GM23248 (cell line): ENCODE measurements at regions not wholly inside any gene's neighbourhood (a gene's known extent, or its start where the extent isn't known, plus 50 kb on each side); places are given as distances from the start of the nearest gene placed in this dataset.

Source experiments
- DNase-seq: peaks from one replicate; pipeline ENCODE4 v3.0.0-alpha.2; 2015
- H2AFZ ChIP-seq: fragments of 200-600 bp; sonication (generic); 2 replicates; pipeline ENCODE4 v1.6.1; 2016; ENCODE audit warnings: antibody characterized with exemption
- H3F3A ChIP-seq: fragments of 200-600 bp; sonication (generic); 2 replicates; pipeline ENCODE4 v1.6.1; 2016; ENCODE audit warnings: mild to moderate bottlenecking, antibody characterized with exemption, mixed run types; ENCODE audit not compliant: insufficient read depth
- H3K27ac ChIP-seq: fragments of 200-600 bp; sonication (generic); 2 replicates; pipeline ENCODE4 v1.5.1; 2016; ENCODE audit warnings: mild to moderate bottlenecking
- H3K27me3 ChIP-seq: fragments of 200-600 bp; sonication (generic); replicated peaks from 2 replicates; pipeline ENCODE4 v1.6.1; 2016; ENCODE audit warnings: mild to moderate bottlenecking; ENCODE audit not compliant: insufficient read depth
- H3K36me3 ChIP-seq: fragments of 200-600 bp; sonication (generic); 2 replicates; pipeline ENCODE4 v1.6.1; 2016; ENCODE audit warnings: low read depth, mild to moderate bottlenecking
- H3K4me1 ChIP-seq: fragments of 200-600 bp; sonication (generic); 2 replicates; pipeline ENCODE4 v1.6.1; 2016; ENCODE audit warnings: mild to moderate bottlenecking; ENCODE audit not compliant: insufficient read depth
- H3K4me2 ChIP-seq: fragments of 200-600 bp; sonication (generic); one replicate; pipeline ENCODE4 v1.6.1; 2016; ENCODE audit warnings: mild to moderate bottlenecking; ENCODE audit not compliant: unreplicated experiment
- H3K4me3 ChIP-seq: fragments of 200-600 bp; sonication (generic); 2 replicates; pipeline ENCODE4 v1.5.1; 2016; ENCODE audit warnings: mild to moderate bottlenecking
- H3K79me2 ChIP-seq: fragments of 200-600 bp; sonication (generic); 2 replicates; pipeline ENCODE4 v1.6.1; 2016; ENCODE audit warnings: mild to moderate bottlenecking; ENCODE audit not compliant: insufficient read depth
- H3K9ac ChIP-seq: fragments of 200-600 bp; sonication (generic); 2 replicates; pipeline ENCODE4 v1.6.1; 2016; ENCODE audit warnings: mild to moderate bottlenecking
- H3K9me2 ChIP-seq: fragments of 200-600 bp; sonication (generic); 2 replicates; pipeline ENCODE4 v1.6.1; 2016; ENCODE audit warnings: mixed run types, mild to moderate bottlenecking, moderate library complexity; ENCODE audit not compliant: insufficient read depth
- H3K9me3 ChIP-seq: fragments of 200-600 bp; sonication (generic); one replicate; pipeline ENCODE4 v1.6.1; 2017; ENCODE audit warnings: low read depth
- H4K20me1 ChIP-seq: fragments of 200-600 bp; sonication (generic); 2 replicates; pipeline ENCODE4 v1.6.0; 2016; ENCODE audit not compliant: insufficient read depth
- EZH2 ChIP-seq: fragments of 200-600 bp; sonication (generic); IDR thresholded peaks from 2 replicates; pipeline ENCODE4 v1.6.1; 2018; ENCODE audit warnings: antibody characterized with exemption, mild to moderate bottlenecking; ENCODE audit not compliant: insufficient read depth, poor library complexity, severe bottlenecking
- EZH2phosphoT487 ChIP-seq: fragments of 200-600 bp; sonication (generic); IDR thresholded peaks from 2 replicates; pipeline ENCODE4 v1.6.1; 2018; ENCODE audit warnings: antibody characterized with exemption, moderate library complexity, mild to moderate bottlenecking, low read depth; ENCODE audit not compliant: insufficient read depth
- WGBS, 2 experiments: methylation state at CpG; one replicate each; pipeline ENCODE4 v1.1.6; 2015 to 2017; ENCODE audit warnings: low lambda C conversion rate in 2 of 2, low coverage in 1 of 2; ENCODE audit errors: missing lambda C conversion rate in 2 of 2; 5-methylcytosine and 5-hydroxymethylcytosine counted together
- in situ Hi-C: fragments of 300-500 bp; cut with MboI; formaldehyde crosslinking; loops from 2 replicates; pipeline ENCODE4 v1.15.0; 2020

DNA sequence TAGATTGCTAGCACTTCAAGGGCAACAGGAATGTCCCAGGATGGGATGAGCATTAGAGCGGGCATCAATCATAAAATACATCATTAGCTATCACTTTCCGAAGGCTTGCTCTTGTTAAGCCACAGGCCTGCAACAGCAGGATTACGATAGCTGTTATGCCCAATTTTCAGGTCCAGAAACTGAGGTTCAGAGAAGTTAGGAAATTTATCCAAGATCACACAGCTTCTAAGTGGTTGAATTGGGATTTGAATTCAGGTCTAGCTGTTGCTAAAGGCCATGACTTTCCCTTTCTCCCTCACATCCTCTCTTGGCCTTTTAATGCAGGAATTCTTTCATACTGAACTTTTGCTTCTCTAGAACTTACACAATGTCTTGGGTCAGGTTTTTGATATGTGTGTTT lies 119.4 kb upstream of the ERCC6L2 start:
- Histone ChIP-seq H3K4me2 (peak overlapping the region; percentile 1), H3K79me2 (no peaks in the 10 kb centered on the region), H3K9me2 (no peaks in the 10 kb centered on the region), H4K20me1 (no peaks in the 10 kb centered on the region), H2AFZ (no peak overlapping the region), H3K9me3 (no peaks in the 10 kb centered on the region), H3K27me3 (no peaks in the 10 kb centered on the region; the same call in 1 of the 2 replicates), H3K4me3 (no peak overlapping the region), H3K4me1 (peaks cover 12% of the 10 kb centered on the region; the same call in 1 of the 2 replicates), H3F3A (peaks cover 6% of the 10 kb centered on the region; the same call in 1 of the 2 replicates), H3K36me3 (no peaks in the 10 kb centered on the region), H3K9ac (no peak overlapping the region), H3K27ac (no peak overlapping the region)
- 95 to 96% methylated on average over 3 of the region's 3 CpGs for WGBS, 2 experiments
- no peak for DNase-seq
- in situ Hi-C loops, result no loop called here
- no peak for TF ChIP-seq EZH2

DNA sequence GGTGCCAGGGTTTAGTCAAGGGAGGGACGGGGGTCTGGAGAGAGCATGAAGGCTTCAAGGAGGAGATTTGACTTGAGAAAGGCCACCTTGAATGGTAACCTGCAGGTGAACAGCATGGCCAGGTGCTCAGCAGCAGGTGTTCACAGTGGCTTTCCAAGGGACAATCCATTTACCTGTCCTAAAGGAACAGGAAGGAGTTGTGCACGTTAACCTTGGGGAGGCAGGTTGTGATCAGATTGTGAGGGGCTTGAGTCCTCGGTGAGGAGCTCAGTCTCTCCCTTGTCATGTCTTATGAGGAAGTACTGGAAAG lies 120.1 kb upstream of the ERCC6L2 start:
- no peak for TF ChIP-seq EZH2
- no peak for TF ChIP-seq EZH2phosphoT487
- 59 to 72% methylated on average over 3 of the region's 3 CpGs for WGBS, 2 experiments
- peaks cover 6% of the 10 kb centered on the region; the same call in 1 of the 2 replicates for H3F3A ChIP-seq
- H3K4me1 ChIP-seq, result peaks cover 12% of the 10 kb centered on the region; the same call in 1 of the 2 replicates
- no peak overlapping the region for H3K9ac ChIP-seq
- in situ Hi-C loops, result no loop called here
- no peak overlapping the region for H3K27ac ChIP-seq
- H3K4me2 ChIP-seq, result no peak overlapping the region
- no peaks in the 10 kb centered on the region for H3K9me3 ChIP-seq
- H3K27me3 ChIP-seq, result no peaks in the 10 kb centered on the region; the same call in 1 of the 2 replicates
- H4K20me1 ChIP-seq, result no peaks in the 10 kb centered on the region
- H3K79me2 ChIP-seq, result no peaks in the 10 kb centered on the region
- no peak overlapping the region for H3K4me3 ChIP-seq
- no peaks in the 10 kb centered on the region for H3K36me3 ChIP-seq
- DNase-seq, result no peak
- no peaks in the 10 kb centered on the region for H3K9me2 ChIP-seq
- H2AFZ ChIP-seq, result no peak overlapping the region

DNA sequence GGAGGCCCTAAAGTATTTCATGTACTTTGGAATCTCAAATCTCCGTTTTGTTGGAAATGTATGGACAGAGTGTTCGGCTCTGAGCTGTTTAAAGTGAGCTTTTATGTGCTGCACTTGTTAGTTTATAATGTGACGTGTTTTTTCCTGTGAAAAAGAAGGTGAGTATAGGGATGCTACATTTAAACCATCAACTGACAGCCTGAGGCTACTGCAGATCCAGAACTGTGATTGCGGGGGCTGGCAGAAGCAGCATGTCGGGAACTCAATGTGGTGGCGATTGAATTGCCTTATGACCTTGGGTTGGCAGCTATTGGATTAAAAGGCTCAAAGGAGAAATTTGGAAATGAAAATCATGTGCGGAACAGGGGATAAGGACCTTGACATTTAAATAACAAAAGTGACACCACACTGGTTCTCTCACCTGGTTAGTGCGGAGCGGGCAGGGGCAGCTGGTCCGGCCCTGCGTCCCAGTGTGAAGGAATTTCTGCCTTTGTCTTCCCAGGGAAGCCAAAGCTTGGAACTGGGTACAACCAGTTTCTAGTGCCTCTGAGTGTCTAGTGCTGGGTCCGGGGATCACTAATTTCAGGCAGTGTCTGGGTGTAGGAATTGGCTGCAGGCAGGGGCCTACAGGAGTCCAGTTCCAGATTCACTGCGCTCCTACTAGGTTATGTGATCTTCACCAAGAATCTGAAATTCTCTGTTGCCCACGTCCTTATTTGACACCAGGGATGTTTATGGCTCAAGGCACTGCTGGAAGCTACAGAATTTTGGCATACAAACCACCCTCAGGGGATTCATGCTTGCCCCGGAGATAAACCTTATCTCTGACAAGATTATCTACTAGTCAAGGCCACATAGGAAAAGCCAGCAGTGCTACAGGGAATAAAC lies 120.7 kb upstream of the ERCC6L2 start:
- TF ChIP-seq EZH2phosphoT487, result no peak
- no peak for TF ChIP-seq EZH2
- Histone ChIP-seq H3K4me2 (no peak overlapping the region), H2AFZ (no peak overlapping the region), H3K79me2 (no peaks in the 10 kb centered on the region), H3F3A (peaks cover 6% of the 10 kb centered on the region; the same call in 1 of the 2 replicates), H3K9me2 (no peaks in the 10 kb centered on the region), H3K27ac (no peak overlapping the region), H3K36me3 (no peaks in the 10 kb centered on the region), H3K9me3 (no peaks in the 10 kb centered on the region), H3K27me3 (no peaks in the 10 kb centered on the region; the same call in 1 of the 2 replicates), H4K20me1 (no peaks in the 10 kb centered on the region), H3K4me3 (no peak overlapping the region), H3K9ac (no peak overlapping the region), H3K4me1 (peaks cover 12% of the 10 kb centered on the region; the same call in 1 of the 2 replicates)
- 86 to 87% methylated on average over 15 of the region's 15 CpGs for WGBS, 2 experiments
- no peak for DNase-seq
- in situ Hi-C loops, result no loop called here

DNA sequence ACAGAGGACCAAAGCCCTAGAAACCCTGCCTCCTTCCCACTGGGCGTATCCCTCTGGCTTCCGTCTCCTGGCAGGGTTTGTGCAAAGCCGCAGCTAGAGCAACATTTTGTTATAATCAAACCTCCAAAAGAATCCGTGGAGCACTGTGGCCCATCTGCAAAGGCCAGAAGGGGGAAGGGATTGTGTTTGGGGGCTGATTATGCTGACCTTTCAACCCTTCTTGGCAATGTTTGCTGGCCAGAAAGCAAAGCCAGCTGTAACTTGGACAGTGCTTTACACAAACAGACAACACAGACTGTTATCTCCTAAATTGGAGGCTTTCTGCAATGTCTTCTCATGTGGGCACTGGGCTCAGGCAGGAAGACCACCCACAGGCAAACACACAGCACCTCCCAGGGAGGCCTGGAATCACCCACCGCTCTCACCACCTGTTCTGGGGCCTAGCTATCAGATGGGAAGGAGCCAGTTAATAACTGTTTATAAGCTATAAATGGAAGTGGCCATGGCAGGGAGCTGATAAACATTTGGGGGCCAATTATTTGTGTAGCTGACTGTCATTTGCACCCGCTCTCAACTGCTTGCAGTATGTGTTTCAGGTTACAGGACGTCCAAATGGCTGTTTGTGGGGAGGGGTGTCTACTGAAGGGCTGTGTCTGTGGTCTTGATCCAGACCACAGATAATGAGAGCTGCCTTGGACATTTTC lies 121.6 kb upstream of the ERCC6L2 start:
- H3K9me3 ChIP-seq, result no peaks in the 10 kb centered on the region
- H3K36me3 ChIP-seq, result no peaks in the 10 kb centered on the region
- H2AFZ ChIP-seq, result no peak overlapping the region
- no peak for TF ChIP-seq EZH2phosphoT487
- TF ChIP-seq EZH2, result no peak
- H3K79me2 ChIP-seq, result no peaks in the 10 kb centered on the region
- H3K4me2 ChIP-seq, result no peak overlapping the region
- no peaks in the 10 kb centered on the region; the same call in 1 of the 2 replicates for H3K27me3 ChIP-seq
- no peak for DNase-seq
- no peak overlapping the region for H3K4me3 ChIP-seq
- in situ Hi-C loops, result no loop called here
- 54 to 56% methylated on average over 7 of the region's 7 CpGs for WGBS, 2 experiments
- no peaks in the 10 kb centered on the region for H4K20me1 ChIP-seq
- H3F3A ChIP-seq, result peaks cover 6% of the 10 kb centered on the region; the same call in 1 of the 2 replicates
- H3K27ac ChIP-seq, result no peak overlapping the region
- no peaks in the 10 kb centered on the region for H3K9me2 ChIP-seq
- no peak overlapping the region for H3K9ac ChIP-seq
- H3K4me1 ChIP-seq, result peaks cover 12% of the 10 kb centered on the region; the same call in 1 of the 2 replicates
